ENCODE measurements at regions not wholly inside any gene's neighbourhood (a gene's known extent, or its start where the extent isn't known, plus 50 kb on each side); places are given as distances from the start of the nearest gene placed in this dataset.

- no peak for ATAC-seq (ENCODE audit: insufficient read depth, low read depth)
- Histone ChIP-seq H2AFZ (ENCODE audit: low read depth, low read length) (no peak overlapping the region), H3K9ac (ENCODE audit: low read depth, low read length) (no peak overlapping the region)
Observed at GRCh38 chr2:105686588-105686987, 58.1 kb upstream of the NCK2 start.

GRCh38 chr2:105683011-105683492, 61.7 kb upstream of the NCK2 start:
- H3K9ac ChIP-seq (ENCODE audit: low read depth, low read length) = no peak overlapping the region
- no peaks in the 10 kb centered on the region for H3K79me2 ChIP-seq (ENCODE audit: insufficient read depth, low read length)
- no peak overlapping the region for H3K4me3 ChIP-seq (ENCODE audit: low read depth in 1 of 2, low read length in 2 of 2)
- H3K4me2 ChIP-seq (ENCODE audit: insufficient read depth, low read length) = no peak overlapping the region
- H3K4me1 ChIP-seq (ENCODE audit: insufficient read depth, low read length) = no peaks in the 10 kb centered on the region
- no peak overlapping the region for H3K27ac ChIP-seq (ENCODE audit: low read length)
- DNase-seq = no peak
- H3K27me3 ChIP-seq (ENCODE audit: insufficient read depth, low read length, poor library complexity) = no peaks in the 10 kb centered on the region
- TF ChIP-seq EZH2 (IDR thresholded peaks at IDR 0.05; ENCODE audit: borderline replicate concordance, low read depth, low read length, severe bottlenecking) (no peak), CTCF (IDR thresholded peaks at IDR 0.05; ENCODE audit: borderline replicate concordance, extremely low read depth, low read length, poor library complexity, severe bottlenecking) (no peak)
- H3K9me3 ChIP-seq (ENCODE audit: insufficient read depth, low read length, severe bottlenecking) = no peaks in the 10 kb centered on the region
- no peaks in the 10 kb centered on the region for H4K20me1 ChIP-seq (ENCODE audit: insufficient read depth, low read length)
- ATAC-seq (ENCODE audit: insufficient read depth, low read depth) = no peak
- no peaks in the 10 kb centered on the region for H3K36me3 ChIP-seq (ENCODE audit: insufficient read depth, low read length)
- H2AFZ ChIP-seq (ENCODE audit: low read depth, low read length) = no peak overlapping the region

More at GRCh38 chr2:105686588-105686987, 58.1 kb upstream of the NCK2 start:
- Histone ChIP-seq H3K4me3 (ENCODE audit: low read depth in 1 of 2, low read length in 2 of 2) (no peak overlapping the region), H3K4me2 (ENCODE audit: insufficient read depth, low read length) (no peak overlapping the region), H3K36me3 (ENCODE audit: insufficient read depth, low read length) (no peaks in the 10 kb centered on the region), H3K27me3 (ENCODE audit: insufficient read depth, low read length, poor library complexity) (no peaks in the 10 kb centered on the region), H3K27ac (ENCODE audit: low read length) (no peak overlapping the region), H3K4me1 (ENCODE audit: insufficient read depth, low read length) (no peaks in the 10 kb centered on the region), H3K79me2 (ENCODE audit: insufficient read depth, low read length) (no peaks in the 10 kb centered on the region), H3K9me3 (ENCODE audit: insufficient read depth, low read length, severe bottlenecking) (no peaks in the 10 kb centered on the region), H4K20me1 (ENCODE audit: insufficient read depth, low read length) (no peaks in the 10 kb centered on the region)
- DNase-seq = no peak
- TF ChIP-seq CTCF (IDR thresholded peaks at IDR 0.05; ENCODE audit: borderline replicate concordance, extremely low read depth, low read length, poor library complexity, severe bottlenecking) (no peak), EZH2 (IDR thresholded peaks at IDR 0.05; ENCODE audit: borderline replicate concordance, low read depth, low read length, severe bottlenecking) (no peak)

GRCh38 chr2:105682401-105682800, 62.3 kb upstream of the NCK2 start:
- Histone ChIP-seq H3K9me3 (ENCODE audit: insufficient read depth, low read length, severe bottlenecking) (no peaks in the 10 kb centered on the region), H4K20me1 (ENCODE audit: insufficient read depth, low read length) (no peaks in the 10 kb centered on the region), H3K9ac (ENCODE audit: low read depth, low read length) (no peak overlapping the region), H3K4me2 (ENCODE audit: insufficient read depth, low read length) (no peak overlapping the region), H3K4me1 (ENCODE audit: insufficient read depth, low read length) (no peaks in the 10 kb centered on the region), H3K27ac (ENCODE audit: low read length) (no peak overlapping the region), H3K27me3 (ENCODE audit: insufficient read depth, low read length, poor library complexity) (no peaks in the 10 kb centered on the region), H3K79me2 (ENCODE audit: insufficient read depth, low read length) (no peaks in the 10 kb centered on the region), H3K36me3 (ENCODE audit: insufficient read depth, low read length) (no peaks in the 10 kb centered on the region), H2AFZ (ENCODE audit: low read depth, low read length) (no peak overlapping the region), H3K4me3 (ENCODE audit: low read depth in 1 of 2, low read length in 2 of 2) (no peak overlapping the region)
- TF ChIP-seq EZH2 (IDR thresholded peaks at IDR 0.05; ENCODE audit: borderline replicate concordance, low read depth, low read length, severe bottlenecking) (no peak), CTCF (IDR thresholded peaks at IDR 0.05; ENCODE audit: borderline replicate concordance, extremely low read depth, low read length, poor library complexity, severe bottlenecking) (no peak)
- no peak for DNase-seq
- no peak for ATAC-seq (ENCODE audit: insufficient read depth, low read depth)

GRCh38 chr2:105681927-105682326, 62.8 kb upstream of the NCK2 start:
- Histone ChIP-seq H3K4me2 (ENCODE audit: insufficient read depth, low read length) (no peak overlapping the region), H3K4me3 (ENCODE audit: low read depth in 1 of 2, low read length in 2 of 2) (no peak overlapping the region), H3K79me2 (ENCODE audit: insufficient read depth, low read length) (no peaks in the 10 kb centered on the region), H4K20me1 (ENCODE audit: insufficient read depth, low read length) (no peaks in the 10 kb centered on the region), H3K9me3 (ENCODE audit: insufficient read depth, low read length, severe bottlenecking) (no peaks in the 10 kb centered on the region), H3K27me3 (ENCODE audit: insufficient read depth, low read length, poor library complexity) (no peaks in the 10 kb centered on the region), H3K4me1 (ENCODE audit: insufficient read depth, low read length) (no peaks in the 10 kb centered on the region), H3K36me3 (ENCODE audit: insufficient read depth, low read length) (no peaks in the 10 kb centered on the region), H3K27ac (ENCODE audit: low read length) (no peak overlapping the region), H3K9ac (ENCODE audit: low read depth, low read length) (no peak overlapping the region), H2AFZ (ENCODE audit: low read depth, low read length) (no peak overlapping the region)
- no peak for TF ChIP-seq EZH2 (IDR thresholded peaks at IDR 0.05; ENCODE audit: borderline replicate concordance, low read depth, low read length, severe bottlenecking)
- TF ChIP-seq CTCF (IDR thresholded peaks at IDR 0.05; ENCODE audit: borderline replicate concordance, extremely low read depth, low read length, poor library complexity, severe bottlenecking) = no peak
- DNase-seq (no peak), ATAC-seq (ENCODE audit: insufficient read depth, low read depth) (no peak)
